ENCODE measurements at regions not wholly inside any gene's neighbourhood (a gene's known extent, or its start where the extent isn't known, plus 50 kb on each side); places are given as distances from the start of the nearest gene placed in this dataset.
"Not testable (repeated sequence)": the region's sequence is repeated elsewhere in the genome, so short reads cannot be mapped to it uniquely, and the experiment has no call there.

DNA sequence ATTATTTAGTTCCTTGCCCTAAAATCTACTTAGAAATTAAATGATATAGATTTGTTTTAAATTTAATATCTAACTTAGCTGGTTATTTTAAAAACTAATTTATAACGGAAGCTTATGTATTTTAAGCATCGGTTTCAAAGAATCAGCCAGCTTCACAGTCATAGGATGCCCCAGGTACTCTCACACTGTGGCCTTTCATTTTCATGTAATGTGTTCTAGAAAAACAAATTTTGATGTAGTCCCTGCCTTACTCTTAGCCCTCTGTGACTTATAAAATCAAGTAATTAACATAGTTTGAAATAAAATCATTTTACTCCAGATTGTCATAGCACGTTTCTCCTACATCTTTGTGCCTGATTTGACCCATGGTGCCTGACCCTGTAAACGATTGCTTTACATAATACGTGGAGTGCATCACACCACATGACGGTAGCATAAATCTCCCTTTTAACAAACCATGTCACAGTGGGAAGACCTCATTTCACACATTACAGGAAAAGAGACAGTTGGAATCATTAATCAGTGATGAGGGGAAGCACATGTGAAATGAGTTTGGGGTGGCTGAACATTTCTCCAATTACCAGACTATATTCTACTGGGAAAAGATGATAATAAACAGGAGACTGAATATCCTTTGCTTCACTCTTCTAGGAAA is 731.5 kb upstream of the CDH9 start:
- Histone ChIP-seq H3K4me3 (IDR thresholded peaks at IDR 0.05; ENCODE audit: insufficient read depth, low read depth, low read length) (no peak overlapping the region), H3K36me3 (ENCODE audit: insufficient read depth) (no peaks in the 10 kb centered on the region), H3K4me2 (no peak overlapping the region), H3K4me1 (ENCODE audit: low read depth, poor library complexity, severe bottlenecking) (no peaks in the 10 kb centered on the region), H3K79me2 (ENCODE audit: insufficient read depth, low read depth) (no peaks in the 10 kb centered on the region), H4K20me1 (ENCODE audit: insufficient read depth) (no peaks in the 10 kb centered on the region), H2AFZ (ENCODE audit: low read depth) (no peak overlapping the region), H3K27me3 (ENCODE audit: insufficient read depth, low read depth) (no peaks in the 10 kb centered on the region), H3K27ac (no peak overlapping the region), H3K9ac (no peak overlapping the region)
- TF ChIP-seq, protein P1, sequence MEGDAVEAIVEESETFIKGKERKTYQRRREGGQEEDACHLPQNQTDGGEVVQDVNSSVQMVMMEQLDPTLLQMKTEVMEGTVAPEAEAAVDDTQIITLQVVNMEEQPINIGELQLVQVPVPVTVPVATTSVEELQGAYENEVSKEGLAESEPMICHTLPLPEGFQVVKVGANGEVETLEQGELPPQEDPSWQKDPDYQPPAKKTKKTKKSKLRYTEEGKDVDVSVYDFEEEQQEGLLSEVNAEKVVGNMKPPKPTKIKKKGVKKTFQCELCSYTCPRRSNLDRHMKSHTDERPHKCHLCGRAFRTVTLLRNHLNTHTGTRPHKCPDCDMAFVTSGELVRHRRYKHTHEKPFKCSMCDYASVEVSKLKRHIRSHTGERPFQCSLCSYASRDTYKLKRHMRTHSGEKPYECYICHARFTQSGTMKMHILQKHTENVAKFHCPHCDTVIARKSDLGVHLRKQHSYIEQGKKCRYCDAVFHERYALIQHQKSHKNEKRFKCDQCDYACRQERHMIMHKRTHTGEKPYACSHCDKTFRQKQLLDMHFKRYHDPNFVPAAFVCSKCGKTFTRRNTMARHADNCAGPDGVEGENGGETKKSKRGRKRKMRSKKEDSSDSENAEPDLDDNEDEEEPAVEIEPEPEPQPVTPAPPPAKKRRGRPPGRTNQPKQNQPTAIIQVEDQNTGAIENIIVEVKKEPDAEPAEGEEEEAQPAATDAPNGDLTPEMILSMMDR (conservative IDR thresholded peaks at IDR 0.05; ENCODE audit: low read depth, low read length): no peak

DNA sequence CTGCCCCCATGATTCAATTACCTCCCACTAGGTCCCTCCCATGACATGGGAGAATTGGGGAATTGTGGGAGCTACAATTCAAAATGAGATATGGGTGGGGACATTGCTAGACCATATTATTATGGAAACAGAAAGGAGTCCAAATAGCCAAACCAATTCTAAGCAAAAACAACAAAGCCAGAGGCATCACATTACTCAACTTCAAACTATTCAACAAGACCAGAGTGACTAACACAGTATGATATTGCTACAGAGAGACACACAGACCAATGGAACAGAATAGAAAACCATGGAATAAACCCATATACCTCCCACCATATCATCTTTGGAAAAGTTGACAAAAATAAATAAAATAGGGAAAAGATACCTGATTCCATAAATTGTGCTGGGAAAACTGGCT is 710.5 kb upstream of the CDH9 start:
- Histone ChIP-seq H3K36me3 (ENCODE audit: insufficient read depth) (no peaks in the 10 kb centered on the region), H3K4me3 (IDR thresholded peaks at IDR 0.05; ENCODE audit: insufficient read depth, low read depth, low read length) (no peak overlapping the region), H4K20me1 (ENCODE audit: insufficient read depth) (no peaks in the 10 kb centered on the region), H3K9ac (no peak overlapping the region), H2AFZ (ENCODE audit: low read depth) (no peak overlapping the region), H3K27me3 (ENCODE audit: insufficient read depth, low read depth) (no peaks in the 10 kb centered on the region), H3K27ac (no peak overlapping the region), H3K4me2 (no peak overlapping the region), H3K4me1 (ENCODE audit: low read depth, poor library complexity, severe bottlenecking) (no peaks in the 10 kb centered on the region), H3K79me2 (ENCODE audit: insufficient read depth, low read depth) (no peaks in the 10 kb centered on the region)
- TF ChIP-seq, protein P1 (conservative IDR thresholded peaks at IDR 0.05; ENCODE audit: low read depth, low read length): no peak

DNA sequence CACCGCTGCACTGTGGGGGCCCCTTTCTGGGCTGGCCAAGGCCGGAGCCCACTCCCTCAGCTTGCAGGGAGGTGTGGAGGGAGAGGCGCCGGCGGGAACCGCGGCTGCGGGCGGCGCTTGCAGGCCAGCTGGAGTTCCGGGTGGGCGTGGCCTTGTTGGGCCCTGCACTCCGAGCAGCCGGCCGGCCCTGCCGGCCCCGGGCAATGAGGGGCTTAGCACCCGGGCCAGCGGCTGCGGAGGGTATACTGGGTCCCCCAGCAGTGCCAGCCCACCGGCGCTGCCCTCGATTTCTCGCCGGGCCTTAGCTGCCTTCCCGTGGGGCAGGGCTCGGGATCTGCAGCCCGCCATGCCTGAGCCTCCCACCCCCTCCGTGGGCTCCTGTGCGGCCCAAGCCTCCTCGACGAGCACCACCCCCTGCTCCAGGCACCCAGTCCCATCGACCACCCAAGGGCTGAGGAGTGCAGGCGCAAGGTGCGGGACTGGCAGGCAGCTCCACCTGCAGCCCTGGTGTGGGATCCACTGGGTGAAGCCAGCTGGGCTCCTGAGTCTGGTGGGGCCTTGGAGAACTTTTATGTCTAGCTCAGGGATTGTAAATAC is 705.1 kb upstream of the CDH9 start:
- not testable (repeated sequence) for H3K4me3 ChIP-seq (IDR thresholded peaks at IDR 0.05; ENCODE audit: insufficient read depth, low read depth, low read length); H4K20me1 ChIP-seq (ENCODE audit: insufficient read depth); H3K4me1 ChIP-seq (ENCODE audit: low read depth, poor library complexity, severe bottlenecking); H3K79me2 ChIP-seq (ENCODE audit: insufficient read depth, low read depth); H3K36me3 ChIP-seq (ENCODE audit: insufficient read depth); H3K4me2 ChIP-seq; H3K27ac ChIP-seq; H2AFZ ChIP-seq (ENCODE audit: low read depth); H3K27me3 ChIP-seq (ENCODE audit: insufficient read depth, low read depth); H3K9ac ChIP-seq

DNA sequence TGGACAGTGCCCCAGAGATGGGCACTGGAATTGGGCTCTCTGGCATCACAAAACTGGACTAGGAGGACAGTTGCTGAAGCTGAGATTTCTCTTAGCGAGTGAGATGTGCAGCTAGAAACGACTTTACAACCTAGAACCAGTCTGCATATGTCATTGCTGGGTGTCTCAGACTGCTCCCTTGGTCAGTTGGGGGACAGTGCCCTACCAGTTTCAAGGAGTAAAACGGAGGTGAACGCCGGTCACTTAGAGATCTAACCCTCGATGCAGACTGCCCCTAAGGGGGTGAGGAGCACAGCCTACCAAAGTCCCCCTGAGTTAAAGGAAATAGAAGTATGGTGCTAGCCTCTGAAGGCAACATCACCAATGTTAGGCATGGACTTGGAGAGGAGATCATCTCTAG is 704.4 kb upstream of the CDH9 start:
- no peaks in the 10 kb centered on the region for H4K20me1 ChIP-seq (ENCODE audit: insufficient read depth)
- H3K4me3 ChIP-seq (IDR thresholded peaks at IDR 0.05; ENCODE audit: insufficient read depth, low read depth, low read length): no peak overlapping the region
- no peak overlapping the region for H3K4me2 ChIP-seq
- TF ChIP-seq, protein P1 (conservative IDR thresholded peaks at IDR 0.05; ENCODE audit: low read depth, low read length): no peak
- H3K4me1 ChIP-seq (ENCODE audit: low read depth, poor library complexity, severe bottlenecking): no peaks in the 10 kb centered on the region
- no peak overlapping the region for H2AFZ ChIP-seq (ENCODE audit: low read depth)
- no peak overlapping the region for H3K27ac ChIP-seq
- H3K36me3 ChIP-seq (ENCODE audit: insufficient read depth): no peaks in the 10 kb centered on the region
- no peaks in the 10 kb centered on the region for H3K79me2 ChIP-seq (ENCODE audit: insufficient read depth, low read depth)
- H3K9ac ChIP-seq: no peak overlapping the region
- H3K27me3 ChIP-seq (ENCODE audit: insufficient read depth, low read depth): no peaks in the 10 kb centered on the region

DNA sequence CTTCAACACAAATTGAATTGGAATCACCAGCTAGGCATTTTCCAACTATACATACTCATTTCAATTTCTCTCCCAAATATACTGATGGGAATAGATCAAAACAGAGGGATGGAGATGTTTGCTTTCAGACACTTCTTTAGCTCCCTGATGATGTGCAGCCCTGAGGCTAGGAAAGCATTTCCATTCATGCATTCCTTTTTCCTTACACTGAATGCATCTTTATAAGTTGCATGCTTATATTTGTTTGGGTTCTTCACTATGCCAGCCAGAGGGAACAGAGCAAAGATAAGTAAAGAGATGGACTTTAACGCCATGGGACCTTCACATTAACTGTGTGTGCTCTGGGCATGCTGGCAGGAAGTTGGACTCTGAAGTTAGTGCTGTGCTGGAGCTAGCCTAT is 696.5 kb upstream of the CDH9 start:
- no peak overlapping the region for H3K9ac ChIP-seq

More for the DNA sequence above, 696.5 kb upstream of the CDH9 start:
- Histone ChIP-seq H2AFZ (ENCODE audit: low read depth) (no peak overlapping the region), H3K4me2 (no peak overlapping the region), H4K20me1 (ENCODE audit: insufficient read depth) (no peaks in the 10 kb centered on the region), H3K36me3 (ENCODE audit: insufficient read depth) (no peaks in the 10 kb centered on the region), H3K79me2 (ENCODE audit: insufficient read depth, low read depth) (no peaks in the 10 kb centered on the region), H3K4me3 (IDR thresholded peaks at IDR 0.05; ENCODE audit: insufficient read depth, low read depth, low read length) (no peak overlapping the region), H3K27me3 (ENCODE audit: insufficient read depth, low read depth) (no peaks in the 10 kb centered on the region), H3K4me1 (ENCODE audit: low read depth, poor library complexity, severe bottlenecking) (no peaks in the 10 kb centered on the region), H3K27ac (no peak overlapping the region)
- TF ChIP-seq, protein P1 (conservative IDR thresholded peaks at IDR 0.05; ENCODE audit: low read depth, low read length): no peak
